ENCODE measurements at regions not wholly inside any gene's neighbourhood (a gene's known extent, or its start where the extent isn't known, plus 50 kb on each side); places are given as distances from the start of the nearest gene placed in this dataset.
A peak's percentile ranks its signal among the peaks of the same experiment; 100 is the strongest.

- no peak for DNase-seq (ENCODE audit: low spot score)
These were observed 163.3 kb upstream of the NABP1 start for GRCh38 chr2:191514613-191515012.

- DNase-seq (ENCODE audit: low spot score), result no peak
These were observed 162.4 kb upstream of the NABP1 start for GRCh38 chr2:191515551-191515950.

- DNase-seq (ENCODE audit: low spot score), result no peak
These were observed 161.7 kb upstream of the NABP1 start for GRCh38 chr2:191516260-191516659.

GRCh38 chr2:191521608-191522208 lies 156.2 kb upstream of the NABP1 start:
- no peak for DNase-seq (ENCODE audit: low spot score)

- DNase-seq (ENCODE audit: low spot score), result no peak
These were observed 155.3 kb upstream of the NABP1 start for GRCh38 chr2:191522478-191523120.

GRCh38 chr2:191526091-191526490 lies 151.8 kb upstream of the NABP1 start:
- DNase-seq (ENCODE audit: low spot score), result no peak

GRCh38 chr2:191526536-191526935 lies 151.4 kb upstream of the NABP1 start:
- DNase-seq (ENCODE audit: low spot score), result no peak

- DNase-seq (ENCODE audit: low spot score), result no peak
These were observed 150.9 kb upstream of the NABP1 start for GRCh38 chr2:191526953-191527556.

- DNase-seq (ENCODE audit: low spot score), result no peak
These were observed 147.3 kb upstream of the NABP1 start for GRCh38 chr2:191530618-191531017.

GRCh38 chr2:191533693-191534180 lies 144.2 kb upstream of the NABP1 start:
- DNase-seq (ENCODE audit: low spot score), result no peak

GRCh38 chr2:191537921-191538320 lies 140.0 kb upstream of the NABP1 start:
- no peak for DNase-seq (ENCODE audit: low spot score)

GRCh38 chr2:191538334-191538903 lies 139.5 kb upstream of the NABP1 start:
- no peak for DNase-seq (ENCODE audit: low spot score)

GRCh38 chr2:191539068-191539467 lies 138.9 kb upstream of the NABP1 start:
- no peak for DNase-seq (ENCODE audit: low spot score)

GRCh38 chr2:191540681-191541080 lies 137.3 kb upstream of the NABP1 start:
- no peak for DNase-seq (ENCODE audit: low spot score)

- no peak for DNase-seq (ENCODE audit: low spot score)
These were observed 134.2 kb upstream of the NABP1 start for GRCh38 chr2:191543708-191544107.

- DNase-seq (ENCODE audit: low spot score), result no peak
These were observed 133.4 kb upstream of the NABP1 start for GRCh38 chr2:191544461-191545062.

- no peak for DNase-seq (ENCODE audit: low spot score)
These were observed 132.6 kb upstream of the NABP1 start for GRCh38 chr2:191545361-191545760.

GRCh38 chr2:191552066-191552465 lies 125.9 kb upstream of the NABP1 start:
- DNase-seq (ENCODE audit: low spot score), result no peak

GRCh38 chr2:191554240-191554639 lies 123.7 kb upstream of the NABP1 start:
- DNase-seq (ENCODE audit: low spot score), result no peak

- peak; percentile 90 for DNase-seq (ENCODE audit: low spot score)
These were observed 122.7 kb upstream of the NABP1 start for GRCh38 chr2:191555092-191555742.

- no peak for DNase-seq (ENCODE audit: low spot score)
These were observed 121.5 kb upstream of the NABP1 start for GRCh38 chr2:191556463-191556862.

- no peak for DNase-seq (ENCODE audit: low spot score)
These were observed 120.1 kb upstream of the NABP1 start for GRCh38 chr2:191557841-191558240.
